Adrenal gland (tissue), 5 donors: ENCODE measurements at regions not wholly inside any gene's neighbourhood (a gene's known extent, or its start where the extent isn't known, plus 50 kb on each side); places are given as distances from the start of the nearest gene placed in this dataset.

Experiments
- POLR2A ChIP-seq, 2 donors: fragments of 450-650 bp; IDR thresholded peaks; one replicate each; pipeline ENCODE4 v1.6.1; 2017; ENCODE audit warnings: antibody characterized with exemption in 2 of 2, mild to moderate bottlenecking in 2 of 2, moderate library complexity in 1 of 2
- TF ChIP-seq, protein P1 (sequence below), 6 experiments: fragments of 450-650 bp in 4 of 6; fragments of 200-600 bp in 2 of 6; sonication (generic) in 1 of 6; IDR thresholded peaks; 1 replicate in 5 of 6; 2 replicates in 1 of 6; pipeline versions ENCODE4 v1.5.1 to v1.8.0; 2016 to 2021; ENCODE audit warnings: antibody characterized with exemption in 6 of 6, mild to moderate bottlenecking in 2 of 6, moderate library complexity in 1 of 6
- donor health status: DM: no; HTN: no; CAD: no.

DNA sequence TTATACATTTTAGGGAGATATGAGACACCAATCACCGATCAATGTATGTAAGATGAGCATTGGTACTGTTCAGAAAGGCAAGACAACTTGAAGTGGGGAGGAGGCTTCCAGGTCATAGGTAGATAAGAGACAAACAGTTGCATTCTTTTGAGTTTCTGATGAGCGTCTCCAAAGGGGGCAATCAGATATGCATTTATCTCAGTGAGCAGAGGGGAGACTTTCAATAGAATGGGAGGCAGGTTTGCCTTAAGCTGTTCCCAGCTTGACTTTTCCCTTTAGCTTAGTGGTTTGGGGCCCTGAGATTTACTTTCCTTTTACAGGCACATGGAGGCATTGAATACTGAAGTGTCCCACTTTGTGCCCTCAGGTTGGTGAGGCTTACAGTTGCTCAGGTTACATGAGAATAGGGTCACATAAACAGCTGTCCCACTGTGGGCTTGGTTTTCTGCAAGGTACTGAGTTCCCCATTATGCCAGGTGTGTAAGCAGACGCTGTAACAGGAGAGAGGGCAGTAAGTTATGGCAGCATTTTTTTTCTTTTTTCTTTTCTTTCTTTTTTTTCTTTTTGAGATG, 129.8 kb upstream of the SERPIND1 start:
- TF ChIP-seq, protein P1, sequence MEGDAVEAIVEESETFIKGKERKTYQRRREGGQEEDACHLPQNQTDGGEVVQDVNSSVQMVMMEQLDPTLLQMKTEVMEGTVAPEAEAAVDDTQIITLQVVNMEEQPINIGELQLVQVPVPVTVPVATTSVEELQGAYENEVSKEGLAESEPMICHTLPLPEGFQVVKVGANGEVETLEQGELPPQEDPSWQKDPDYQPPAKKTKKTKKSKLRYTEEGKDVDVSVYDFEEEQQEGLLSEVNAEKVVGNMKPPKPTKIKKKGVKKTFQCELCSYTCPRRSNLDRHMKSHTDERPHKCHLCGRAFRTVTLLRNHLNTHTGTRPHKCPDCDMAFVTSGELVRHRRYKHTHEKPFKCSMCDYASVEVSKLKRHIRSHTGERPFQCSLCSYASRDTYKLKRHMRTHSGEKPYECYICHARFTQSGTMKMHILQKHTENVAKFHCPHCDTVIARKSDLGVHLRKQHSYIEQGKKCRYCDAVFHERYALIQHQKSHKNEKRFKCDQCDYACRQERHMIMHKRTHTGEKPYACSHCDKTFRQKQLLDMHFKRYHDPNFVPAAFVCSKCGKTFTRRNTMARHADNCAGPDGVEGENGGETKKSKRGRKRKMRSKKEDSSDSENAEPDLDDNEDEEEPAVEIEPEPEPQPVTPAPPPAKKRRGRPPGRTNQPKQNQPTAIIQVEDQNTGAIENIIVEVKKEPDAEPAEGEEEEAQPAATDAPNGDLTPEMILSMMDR (IDR thresholded peaks at IDR 0.05): no peak
- TF ChIP-seq POLR2A (IDR thresholded peaks at IDR 0.05): no peak
